ENCODE measurements at regions not wholly inside any gene's neighbourhood (a gene's known extent, or its start where the extent isn't known, plus 50 kb on each side); places are given as distances from the start of the nearest gene placed in this dataset.

DNA sequence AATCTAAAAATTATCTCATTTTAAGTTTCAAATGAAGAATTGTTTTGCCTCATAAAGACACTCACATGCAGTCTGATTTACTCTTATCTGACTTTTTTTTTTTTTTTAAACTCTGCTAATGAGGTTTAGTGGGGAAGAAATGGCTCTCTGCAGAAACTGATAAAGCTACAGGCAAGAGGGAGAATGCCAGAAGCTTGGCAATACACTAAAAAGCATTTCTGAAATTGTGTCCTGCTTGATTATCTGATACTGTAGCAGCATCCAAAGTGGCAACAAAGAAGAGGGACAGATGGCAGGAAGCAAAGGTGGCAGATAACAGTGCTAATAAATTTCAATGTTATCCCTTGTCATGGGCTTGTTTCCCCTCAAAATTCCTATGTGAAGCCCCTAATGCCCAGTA lies 1744.9 kb downstream of the NCAM2 start:
- Histone ChIP-seq H3K14ac (ENCODE audit: insufficient read length) (no peak overlapping the region), H3K27ac (ENCODE audit: low read depth, low read length) (no peak overlapping the region), H4K91ac (replicated peaks; ENCODE audit: insufficient read length, low read length) (no peak overlapping the region), H4K20me1 (replicated peaks in 1 of 2; ENCODE audit: control insufficient read depth in 1 of 2, insufficient read depth in 2 of 2, low read length in 2 of 2) (no peaks in the 10 kb centered on the region), H2AFZ (ENCODE audit: low read length) (no peak overlapping the region), H4K8ac (ENCODE audit: extremely low read depth, insufficient read depth, low read length) (no peak overlapping the region), H2BK15ac (ENCODE audit: low read length) (no peak overlapping the region), H2BK20ac (ENCODE audit: low read length) (no peak overlapping the region), H2AK5ac (ENCODE audit: low read depth, low read length) (no peak overlapping the region), H2BK5ac (ENCODE audit: low read depth, low read length) (no peak overlapping the region), H3K23me2 (ENCODE audit: low read depth, low read length) (no peaks in the 10 kb centered on the region), H3K79me1 (ENCODE audit: low read depth, low read length) (no peaks in the 10 kb centered on the region), H3K23ac (ENCODE audit: insufficient read length) (no peak overlapping the region), H3K9me3 (ENCODE audit: insufficient read depth in 2 of 2, low read depth in 1 of 2, low read length in 1 of 2) (peaks cover 2 to 5% of the 10 kb centered on the region in 2 experiments; a peak in 3 of 4 replicates), H2BK120ac (replicated peaks; ENCODE audit: low read depth, low read length) (no peak overlapping the region), H4K5ac (ENCODE audit: insufficient read length, low read depth, low read length) (no peak overlapping the region), H3K4me2 (ENCODE audit: insufficient read depth in 1 of 2, low read depth in 2 of 2, low read length in 2 of 2) (no peak overlapping the region), H3K56ac (replicated peaks; ENCODE audit: insufficient read length, low read depth, low read length) (no peak overlapping the region), H3K4me3 (ENCODE audit: extremely low read depth in 1 of 4, insufficient read depth in 2 of 4, low read depth in 3 of 4, low read length in 4 of 4) (no peak overlapping the region), H3K4ac (replicated peaks; ENCODE audit: insufficient read length, low read depth, low read length) (no peak overlapping the region), H3K4me1 (replicated peaks in 1 of 4; ENCODE audit: control insufficient read depth in 3 of 4, insufficient read depth in 4 of 4, low read length in 3 of 4) (no peaks in the 10 kb centered on the region), H3K79me2 (ENCODE audit: control insufficient read depth in 1 of 2, insufficient read depth in 2 of 2, low read length in 2 of 2) (no peaks in the 10 kb centered on the region), H3K36me3 (ENCODE audit: control insufficient read depth in 2 of 4, insufficient read depth in 4 of 4, low read length in 3 of 4) (no peaks in the 10 kb centered on the region), H3K18ac (ENCODE audit: extremely low read depth, low read length) (no peak overlapping the region), H3K27me3 (replicated peaks in 1 of 4; ENCODE audit: control insufficient read depth in 3 of 4, extremely low read depth in 1 of 4, insufficient read depth in 3 of 4, low read length in 3 of 4) (no peaks in the 10 kb centered on the region), H2BK12ac (ENCODE audit: low read depth, low read length) (no peak overlapping the region), H3K9ac (replicated peaks in 1 of 4; ENCODE audit: extremely low read depth in 1 of 4, low read depth in 3 of 4, low read length in 3 of 4) (no peak overlapping the region)
- CTCF ChIA-PET (ENCODE audit: partially characterized antibody) = interaction anchor here (0.6 to 0.7 kb wide), 2 partner anchors 81 to 712 kb away, joined by 3 read pairs; no protein-coding TSS in a partner anchor
- DNase-seq (ENCODE audit: low read depth in 1 of 2, low spot score in 2 of 2) (no peak), FAIRE-seq (no peak)
- POLR2A ChIA-PET (ENCODE audit: partially characterized antibody) = no interaction called here
- TF ChIP-seq, protein P1, sequence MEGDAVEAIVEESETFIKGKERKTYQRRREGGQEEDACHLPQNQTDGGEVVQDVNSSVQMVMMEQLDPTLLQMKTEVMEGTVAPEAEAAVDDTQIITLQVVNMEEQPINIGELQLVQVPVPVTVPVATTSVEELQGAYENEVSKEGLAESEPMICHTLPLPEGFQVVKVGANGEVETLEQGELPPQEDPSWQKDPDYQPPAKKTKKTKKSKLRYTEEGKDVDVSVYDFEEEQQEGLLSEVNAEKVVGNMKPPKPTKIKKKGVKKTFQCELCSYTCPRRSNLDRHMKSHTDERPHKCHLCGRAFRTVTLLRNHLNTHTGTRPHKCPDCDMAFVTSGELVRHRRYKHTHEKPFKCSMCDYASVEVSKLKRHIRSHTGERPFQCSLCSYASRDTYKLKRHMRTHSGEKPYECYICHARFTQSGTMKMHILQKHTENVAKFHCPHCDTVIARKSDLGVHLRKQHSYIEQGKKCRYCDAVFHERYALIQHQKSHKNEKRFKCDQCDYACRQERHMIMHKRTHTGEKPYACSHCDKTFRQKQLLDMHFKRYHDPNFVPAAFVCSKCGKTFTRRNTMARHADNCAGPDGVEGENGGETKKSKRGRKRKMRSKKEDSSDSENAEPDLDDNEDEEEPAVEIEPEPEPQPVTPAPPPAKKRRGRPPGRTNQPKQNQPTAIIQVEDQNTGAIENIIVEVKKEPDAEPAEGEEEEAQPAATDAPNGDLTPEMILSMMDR (IDR thresholded peaks at IDR 0.05; ENCODE audit: control extremely low read depth in 1 of 3, insufficient read depth in 1 of 3, low read depth in 1 of 3, low read length in 3 of 3) = no peak

Data from H1 (cell line).